ENCODE measurements at regions not wholly inside any gene's neighbourhood (a gene's known extent, or its start where the extent isn't known, plus 50 kb on each side); places are given as distances from the start of the nearest gene placed in this dataset.

DNA sequence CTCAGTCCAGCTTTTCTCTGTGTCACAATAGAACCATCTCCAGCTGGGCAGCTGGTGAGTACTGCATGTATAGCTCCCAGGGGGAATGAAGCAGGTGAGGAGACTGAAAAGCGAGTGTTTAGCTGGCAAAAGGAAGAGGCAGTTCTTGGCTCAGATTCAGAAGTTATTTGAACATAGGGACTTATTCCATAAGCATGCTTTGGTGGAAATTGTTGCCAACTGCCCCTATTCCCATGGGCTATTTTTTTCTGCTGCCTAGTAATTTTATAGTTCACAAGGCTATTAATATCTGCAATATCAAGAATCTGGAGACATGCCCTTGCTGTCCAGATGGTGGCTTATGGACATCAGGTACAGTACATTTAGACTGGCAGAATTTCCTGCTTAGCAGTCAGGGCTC is 1112.7 kb downstream of the LRFN5 start:
- TF ChIP-seq, protein P1, sequence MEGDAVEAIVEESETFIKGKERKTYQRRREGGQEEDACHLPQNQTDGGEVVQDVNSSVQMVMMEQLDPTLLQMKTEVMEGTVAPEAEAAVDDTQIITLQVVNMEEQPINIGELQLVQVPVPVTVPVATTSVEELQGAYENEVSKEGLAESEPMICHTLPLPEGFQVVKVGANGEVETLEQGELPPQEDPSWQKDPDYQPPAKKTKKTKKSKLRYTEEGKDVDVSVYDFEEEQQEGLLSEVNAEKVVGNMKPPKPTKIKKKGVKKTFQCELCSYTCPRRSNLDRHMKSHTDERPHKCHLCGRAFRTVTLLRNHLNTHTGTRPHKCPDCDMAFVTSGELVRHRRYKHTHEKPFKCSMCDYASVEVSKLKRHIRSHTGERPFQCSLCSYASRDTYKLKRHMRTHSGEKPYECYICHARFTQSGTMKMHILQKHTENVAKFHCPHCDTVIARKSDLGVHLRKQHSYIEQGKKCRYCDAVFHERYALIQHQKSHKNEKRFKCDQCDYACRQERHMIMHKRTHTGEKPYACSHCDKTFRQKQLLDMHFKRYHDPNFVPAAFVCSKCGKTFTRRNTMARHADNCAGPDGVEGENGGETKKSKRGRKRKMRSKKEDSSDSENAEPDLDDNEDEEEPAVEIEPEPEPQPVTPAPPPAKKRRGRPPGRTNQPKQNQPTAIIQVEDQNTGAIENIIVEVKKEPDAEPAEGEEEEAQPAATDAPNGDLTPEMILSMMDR (IDR thresholded peaks at IDR 0.05 in 8 of 11, conservative IDR thresholded peaks at IDR 0.05 in 3 of 11), result no peak
- no peak for TF ChIP-seq POLR2AphosphoS5 (IDR thresholded peaks at IDR 0.05)

Data from spleen (tissue), 7 donors.